ENCODE measurements at regions not wholly inside any gene's neighbourhood (a gene's known extent, or its start where the extent isn't known, plus 50 kb on each side); places are given as distances from the start of the nearest gene placed in this dataset.

DNA sequence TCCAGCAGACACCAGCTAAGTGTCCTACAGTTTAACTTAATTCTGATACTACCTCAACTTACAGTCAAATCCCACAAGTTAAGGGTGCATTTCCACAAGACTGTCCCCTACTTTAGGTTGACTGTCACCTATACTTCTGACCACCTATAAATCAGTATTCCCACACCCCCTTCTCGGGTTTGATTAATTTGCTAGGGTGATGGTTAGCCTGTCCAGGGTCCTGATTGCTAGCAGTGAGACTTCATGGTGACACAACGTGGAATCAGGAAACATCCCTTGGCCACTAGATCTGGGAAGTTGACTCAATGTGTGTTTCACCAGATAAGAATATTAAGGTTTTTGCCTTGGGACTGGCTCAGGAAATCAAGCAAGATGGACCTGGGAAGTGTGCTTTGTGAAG is 88.4 kb downstream of the OR13A1 start:
- Histone ChIP-seq H2AFZ (replicated peaks; ENCODE audit: low read length, poor library complexity) (no peak overlapping the region), H3K4ac (ENCODE audit: low read depth, low read length) (no peak overlapping the region), H3K27ac (ENCODE audit: insufficient read depth, low read length) (no peak overlapping the region), H3K56ac (ENCODE audit: extremely low read depth, insufficient read depth, low read length) (no peak overlapping the region), H2BK20ac (ENCODE audit: low read depth, low read length) (no peak overlapping the region), H3K9ac (ENCODE audit: low read depth, low read length) (no peak overlapping the region), H4K20me1 (ENCODE audit: insufficient read depth, low read length) (no peaks in the 10 kb centered on the region), H3K14ac (replicated peaks; ENCODE audit: low read depth, low read length) (no peak overlapping the region), H4K91ac (ENCODE audit: insufficient read depth, low read depth, low read length) (no peak overlapping the region), H2BK5ac (ENCODE audit: low read depth, low read length, poor library complexity, severe bottlenecking) (no peak overlapping the region), H3K18ac (ENCODE audit: low read depth, low read length) (no peak overlapping the region), H3K36me3 (ENCODE audit: control insufficient read depth, insufficient read depth, low read length) (no peaks in the 10 kb centered on the region), H2AK9ac (replicated peaks; ENCODE audit: low read depth, low read length, poor library complexity) (no peak overlapping the region), H2AK5ac (ENCODE audit: low read depth, low read length) (no peak overlapping the region), H3K4me2 (ENCODE audit: low read depth, low read length) (no peak overlapping the region), H4K5ac (ENCODE audit: low read depth, low read length) (no peak overlapping the region), H3K23ac (ENCODE audit: low read depth, low read length) (no peak overlapping the region), H3K9me3 (ENCODE audit: control insufficient read depth, insufficient read depth, low read length) (0 out of 2 replicates have a peak, but pooled peaks cover 4% of the 10 kb centered on the region), H3K9me1 (ENCODE audit: insufficient read depth, low read length) (no peaks in the 10 kb centered on the region), H3K4me1 (ENCODE audit: control insufficient read depth, insufficient read depth, low read length) (no peaks in the 10 kb centered on the region), H2BK120ac (ENCODE audit: low read depth, low read length) (no peak overlapping the region), H3K79me1 (ENCODE audit: low read depth in 1 of 2, low read length in 2 of 2) (no peaks in the 10 kb centered on the region), H4K8ac (ENCODE audit: low read depth in 2 of 2, low read length in 2 of 2) (no peak overlapping the region), H3K27me3 (ENCODE audit: control insufficient read depth, insufficient read depth, low read length) (0 out of 2 replicates have a peak, but pooled peaks cover 2% of the 10 kb centered on the region), H2BK15ac (ENCODE audit: low read depth, low read length) (no peak overlapping the region), H3K4me3 (ENCODE audit: insufficient read depth, low read depth, low read length) (no peak overlapping the region)
- BruUV-seq (replicated peaks), result no TSS peak
- in situ Hi-C loops (cut with MboI; ENCODE audit: low sequenced_read_pairs), result no loop called here
- ATAC-seq (ENCODE audit: low read depth) (no peak), DNase-seq (no peak)
- no CpG with 5 or more reads among the region's 2 CpGs for WGBS, 2 experiments (ENCODE audit: extremely low coverage in 2 of 2, insufficient read length in 1 of 2)
- intact Hi-C loops (cut with micrococcal nuclease), result no loop called here
- ChIA-PET POLR2A (ENCODE audit: unreplicated experiment) (no interaction called here), CTCF (no interaction called here)
- dilution Hi-C loops (cut with HindIII; ENCODE audit: low sequenced_read_pairs, unreplicated experiment), result no loop called here
- no peak for TF ChIP-seq POLR2A (IDR thresholded peaks at IDR 0.05; ENCODE audit: low read depth, low read length)
